Nephron (organoid): ENCODE measurements at regions not wholly inside any gene's neighbourhood (a gene's known extent, or its start where the extent isn't known, plus 50 kb on each side); places are given as distances from the start of the nearest gene placed in this dataset.

ENCODE experiments used
- H3K27ac Mint-ChIP-seq, 3 experiments: 2 replicates each; pipeline ENCODE4 v1.8.0; 2020; ENCODE audit warnings: mixed read lengths in 3 of 3, mild to moderate bottlenecking in 2 of 3, moderate library complexity in 1 of 3
- H3K27me3 Mint-ChIP-seq: 2 replicates; pipeline ENCODE4 v1.8.0; 2021; ENCODE audit warnings: low read depth, mild to moderate bottlenecking, moderate library complexity, mixed read lengths
- H3K36me3 Mint-ChIP-seq: 2 replicates; pipeline ENCODE4 v1.8.0; 2020; ENCODE audit warnings: low read depth, mixed read lengths
- H3K4me1 Mint-ChIP-seq: 2 replicates; pipeline ENCODE4 v1.8.0; 2020; ENCODE audit warnings: mixed read lengths
- H3K4me3 Mint-ChIP-seq, 3 experiments: 2 replicates each; pipeline ENCODE4 v1.8.0; 2020; ENCODE audit warnings: mild to moderate bottlenecking in 3 of 3, mixed read lengths in 3 of 3, moderate library complexity in 2 of 3
- H3K9me3 Mint-ChIP-seq: 2 replicates; pipeline ENCODE4 v1.8.0; 2020; ENCODE audit warnings: mixed read lengths
- TF ChIP-seq, protein P1 (sequence below), 3 experiments: fragments of 200-600 bp; sonication (generic); IDR thresholded peaks; one replicate each; pipeline ENCODE4 v1.5.0; 2021; ENCODE audit warnings: antibody characterized with exemption in 3 of 3; ENCODE audit not compliant: unreplicated experiment in 3 of 3

- TF ChIP-seq, protein P1, sequence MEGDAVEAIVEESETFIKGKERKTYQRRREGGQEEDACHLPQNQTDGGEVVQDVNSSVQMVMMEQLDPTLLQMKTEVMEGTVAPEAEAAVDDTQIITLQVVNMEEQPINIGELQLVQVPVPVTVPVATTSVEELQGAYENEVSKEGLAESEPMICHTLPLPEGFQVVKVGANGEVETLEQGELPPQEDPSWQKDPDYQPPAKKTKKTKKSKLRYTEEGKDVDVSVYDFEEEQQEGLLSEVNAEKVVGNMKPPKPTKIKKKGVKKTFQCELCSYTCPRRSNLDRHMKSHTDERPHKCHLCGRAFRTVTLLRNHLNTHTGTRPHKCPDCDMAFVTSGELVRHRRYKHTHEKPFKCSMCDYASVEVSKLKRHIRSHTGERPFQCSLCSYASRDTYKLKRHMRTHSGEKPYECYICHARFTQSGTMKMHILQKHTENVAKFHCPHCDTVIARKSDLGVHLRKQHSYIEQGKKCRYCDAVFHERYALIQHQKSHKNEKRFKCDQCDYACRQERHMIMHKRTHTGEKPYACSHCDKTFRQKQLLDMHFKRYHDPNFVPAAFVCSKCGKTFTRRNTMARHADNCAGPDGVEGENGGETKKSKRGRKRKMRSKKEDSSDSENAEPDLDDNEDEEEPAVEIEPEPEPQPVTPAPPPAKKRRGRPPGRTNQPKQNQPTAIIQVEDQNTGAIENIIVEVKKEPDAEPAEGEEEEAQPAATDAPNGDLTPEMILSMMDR (IDR thresholded peaks at IDR 0.05; ENCODE audit: unreplicated experiment in 3 of 3), result no peak
- Mint-ChIP-seq H3K4me1 (peaks cover 10% of the 10 kb centered on the region), H3K4me3 (no peak overlapping the region), H3K27me3 (no peaks in the 10 kb centered on the region), H3K9me3 (no peaks in the 10 kb centered on the region), H3K36me3 (no peaks in the 10 kb centered on the region), H3K27ac (no peak overlapping the region)
Measured at GRCh38 chr3:86234506-86235254, 756.3 kb downstream of the VGLL3 start.

DNA sequence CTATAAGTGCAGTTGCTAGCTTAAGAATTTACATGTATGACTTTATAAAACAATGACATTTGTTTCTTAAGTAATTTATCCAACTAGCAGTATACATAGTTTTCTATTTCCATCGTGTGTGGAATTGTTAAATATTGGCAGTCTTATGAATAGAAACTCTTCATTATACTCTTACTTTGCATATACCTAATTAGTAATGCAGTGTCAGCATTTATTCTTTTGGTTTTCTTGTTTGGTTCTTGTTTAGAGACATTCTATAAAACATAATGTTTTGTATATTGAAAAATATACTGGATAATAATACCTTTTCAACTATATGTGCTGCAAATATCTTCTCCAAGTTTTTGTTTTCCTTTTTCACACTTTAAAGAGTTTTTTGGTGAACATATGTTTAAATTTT, 760.2 kb downstream of the VGLL3 start:
- no peaks in the 10 kb centered on the region for H3K27me3 Mint-ChIP-seq
- no peaks in the 10 kb centered on the region for H3K4me1 Mint-ChIP-seq
- H3K27ac Mint-ChIP-seq, result no peak overlapping the region
- no peak overlapping the region for H3K4me3 Mint-ChIP-seq
- no peaks in the 10 kb centered on the region for H3K9me3 Mint-ChIP-seq
- TF ChIP-seq, protein P1 (IDR thresholded peaks at IDR 0.05; ENCODE audit: unreplicated experiment in 3 of 3), result no peak
- H3K36me3 Mint-ChIP-seq, result no peaks in the 10 kb centered on the region

- Mint-ChIP-seq H3K27me3 (no peaks in the 10 kb centered on the region), H3K36me3 (no peaks in the 10 kb centered on the region), H3K4me3 (no peak overlapping the region)
Measured at GRCh38 chr3:86229775-86230094, 761.2 kb downstream of the VGLL3 start.

GRCh38 chr3:86229086-86229774, 761.7 kb downstream of the VGLL3 start:
- H3K9me3 Mint-ChIP-seq, result no peaks in the 10 kb centered on the region

More at GRCh38 chr3:86229775-86230094, 761.2 kb downstream of the VGLL3 start:
- no peak overlapping the region for H3K27ac Mint-ChIP-seq
- TF ChIP-seq, protein P1 (IDR thresholded peaks at IDR 0.05; ENCODE audit: unreplicated experiment in 3 of 3), result no peak
- no peaks in the 10 kb centered on the region for H3K9me3 Mint-ChIP-seq
- no peaks in the 10 kb centered on the region for H3K4me1 Mint-ChIP-seq

DNA sequence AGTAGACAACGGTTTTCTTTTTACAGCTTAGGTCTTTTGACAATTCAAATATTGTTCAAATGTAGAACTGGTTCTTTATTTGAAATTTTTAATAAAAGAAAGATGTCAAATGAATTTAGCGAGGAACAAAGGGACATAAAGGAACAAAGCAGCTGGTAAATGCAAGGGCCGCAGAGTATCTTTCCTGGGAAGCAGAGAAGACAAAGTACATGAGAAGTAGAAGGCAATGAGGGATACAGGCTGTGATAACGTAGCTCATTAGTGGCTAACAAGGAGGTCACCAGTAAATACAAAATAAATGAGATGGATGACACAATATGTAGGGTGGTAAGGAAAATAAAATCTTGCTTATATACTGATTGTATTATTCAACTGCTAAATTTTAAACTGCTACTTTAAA, 762.8 kb downstream of the VGLL3 start:
- no peak overlapping the region for H3K27ac Mint-ChIP-seq
- H3K27me3 Mint-ChIP-seq, result no peaks in the 10 kb centered on the region
- no peaks in the 10 kb centered on the region for H3K4me1 Mint-ChIP-seq
- H3K36me3 Mint-ChIP-seq, result no peaks in the 10 kb centered on the region
- H3K9me3 Mint-ChIP-seq, result no peaks in the 10 kb centered on the region
- TF ChIP-seq, protein P1 (IDR thresholded peaks at IDR 0.05; ENCODE audit: unreplicated experiment in 3 of 3), result no peak
- no peak overlapping the region for H3K4me3 Mint-ChIP-seq

More at GRCh38 chr3:86229086-86229774, 761.7 kb downstream of the VGLL3 start:
- TF ChIP-seq, protein P1 (IDR thresholded peaks at IDR 0.05; ENCODE audit: unreplicated experiment in 3 of 3), result no peak
- H3K27ac Mint-ChIP-seq, result no peak overlapping the region
- no peak overlapping the region for H3K4me3 Mint-ChIP-seq
- no peaks in the 10 kb centered on the region for H3K27me3 Mint-ChIP-seq
- H3K36me3 Mint-ChIP-seq, result no peaks in the 10 kb centered on the region
- no peaks in the 10 kb centered on the region for H3K4me1 Mint-ChIP-seq
